Suppressor macrophage treated with lipopolysaccharide for 1 hour (primary cell): ENCODE measurements at regions not wholly inside any gene's neighbourhood (a gene's known extent, or its start where the extent isn't known, plus 50 kb on each side); places are given as distances from the start of the nearest gene placed in this dataset.
"Not testable (repeated sequence)": the region's sequence is repeated elsewhere in the genome, so short reads cannot be mapped to it uniquely, and the experiment has no call there.

Experiments
- DNase-seq, 3 donors: peaks; one replicate each; pipeline ENCODE4 v3.0.0-alpha.2; 2020 to 2022

DNA sequence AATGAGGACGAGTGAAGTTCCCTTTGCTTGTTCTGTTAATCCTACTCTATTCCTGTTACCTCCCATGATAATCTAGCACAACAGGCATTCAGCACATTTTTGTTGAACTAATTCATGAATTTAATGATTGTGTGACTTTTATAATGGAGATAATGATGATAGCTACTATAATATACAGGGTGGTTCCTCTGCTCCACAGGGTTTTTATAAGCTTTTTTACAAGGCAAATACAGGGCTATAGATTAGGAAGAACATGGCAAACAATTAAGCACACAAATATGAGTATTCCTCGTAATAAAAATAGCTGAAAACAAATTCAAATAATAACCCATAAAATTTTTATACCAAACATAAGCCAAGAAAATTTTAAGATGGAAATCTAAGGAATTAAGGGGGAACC is 145.6 kb upstream of the TMTC1 start:
- no peak for DNase-seq

DNA sequence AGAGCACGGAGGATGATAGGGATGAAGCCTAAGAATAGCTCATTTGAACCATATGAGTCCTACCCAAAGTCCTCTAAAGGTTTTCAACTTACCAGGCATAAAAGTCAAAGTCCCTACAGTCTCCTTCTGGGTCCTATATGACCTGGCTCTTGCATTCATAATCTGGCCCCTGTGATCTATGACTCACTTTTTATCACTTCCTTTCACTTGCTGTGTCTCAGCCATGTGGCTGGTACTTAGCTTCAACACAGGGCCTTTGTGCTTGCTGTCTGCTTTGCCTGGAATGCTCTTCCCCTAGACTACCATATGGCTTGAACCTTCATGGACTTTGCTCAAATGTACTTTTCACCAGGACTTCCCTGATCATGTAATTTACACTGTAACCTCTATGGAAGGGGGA is 137.6 kb upstream of the TMTC1 start:
- no peak for DNase-seq

DNA sequence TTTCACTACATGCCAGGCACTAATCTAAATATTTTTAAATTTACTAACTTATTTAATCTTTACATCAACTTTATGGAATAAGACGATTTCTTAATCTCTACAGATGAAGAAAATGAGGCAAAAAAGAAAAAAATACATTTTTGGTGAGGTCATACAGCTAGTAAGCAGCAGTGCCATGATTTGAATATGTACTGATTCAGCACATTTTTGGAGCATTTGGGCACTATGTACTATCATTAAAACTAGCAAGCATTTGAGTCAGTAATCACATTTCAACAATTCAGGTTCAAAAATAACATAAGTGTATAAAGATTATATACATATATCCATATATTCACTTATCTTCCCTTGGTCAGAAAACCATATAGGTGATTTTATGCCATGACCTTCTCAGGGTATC is 124.4 kb upstream of the TMTC1 start:
- DNase-seq: no peak

DNA sequence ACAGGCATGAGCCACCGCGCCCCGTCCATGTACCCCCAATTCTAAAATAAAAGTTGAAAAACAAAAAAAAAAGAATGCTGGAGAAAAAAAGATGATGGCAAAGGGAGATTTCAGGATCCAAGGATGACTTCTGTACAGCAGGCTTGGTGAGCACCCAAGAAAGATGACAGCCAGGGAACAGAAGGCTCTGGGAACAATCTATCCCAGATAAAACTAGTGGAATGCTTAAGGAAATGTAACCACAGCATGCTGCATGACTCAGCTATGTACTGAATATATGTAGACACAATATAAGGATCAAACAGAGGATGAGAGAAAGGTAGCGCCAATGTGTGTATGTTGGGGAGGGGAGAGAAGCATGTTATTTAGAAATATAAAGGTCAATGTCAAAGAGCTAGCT is 123.7 kb upstream of the TMTC1 start:
- DNase-seq: no peak

DNA sequence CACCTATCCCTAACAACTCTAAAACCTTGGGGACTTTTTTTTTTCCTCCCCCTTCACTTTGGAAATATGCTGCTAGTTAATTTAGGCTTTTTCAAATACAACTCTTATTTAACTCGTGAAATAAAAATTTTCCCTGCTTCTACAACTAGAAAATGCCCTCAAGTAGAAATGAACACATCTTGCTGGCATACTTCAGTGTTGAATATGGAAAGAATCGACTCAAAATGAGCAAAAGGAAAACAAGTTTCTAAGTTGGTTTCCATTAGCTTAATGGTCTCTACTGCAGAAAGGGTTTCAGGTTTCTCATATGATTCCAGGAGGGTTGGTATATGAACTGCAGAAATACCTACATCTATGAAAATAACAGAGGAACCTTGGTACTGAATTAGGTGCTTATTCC is 118.3 kb upstream of the TMTC1 start:
- no peak for DNase-seq

DNA sequence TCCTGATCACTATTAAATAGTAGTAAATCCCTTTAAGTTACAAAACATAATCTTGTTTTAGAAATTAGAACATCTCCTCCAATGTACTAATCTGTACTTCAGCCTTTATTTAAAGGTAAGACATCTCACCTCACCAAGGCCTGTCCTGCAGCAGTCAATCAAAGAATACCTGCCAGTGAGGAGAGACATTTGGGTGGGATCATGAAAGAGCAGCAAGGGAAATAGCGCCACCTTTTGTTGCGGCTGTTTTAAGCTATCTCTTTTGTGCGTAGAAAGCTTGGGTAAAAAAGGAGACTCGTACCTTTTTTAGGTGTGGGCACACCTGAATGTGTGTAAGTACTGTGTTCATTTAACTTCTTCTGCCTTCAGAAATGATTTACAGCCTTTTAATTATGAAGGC is 117.8 kb upstream of the TMTC1 start:
- no peak for DNase-seq

DNA sequence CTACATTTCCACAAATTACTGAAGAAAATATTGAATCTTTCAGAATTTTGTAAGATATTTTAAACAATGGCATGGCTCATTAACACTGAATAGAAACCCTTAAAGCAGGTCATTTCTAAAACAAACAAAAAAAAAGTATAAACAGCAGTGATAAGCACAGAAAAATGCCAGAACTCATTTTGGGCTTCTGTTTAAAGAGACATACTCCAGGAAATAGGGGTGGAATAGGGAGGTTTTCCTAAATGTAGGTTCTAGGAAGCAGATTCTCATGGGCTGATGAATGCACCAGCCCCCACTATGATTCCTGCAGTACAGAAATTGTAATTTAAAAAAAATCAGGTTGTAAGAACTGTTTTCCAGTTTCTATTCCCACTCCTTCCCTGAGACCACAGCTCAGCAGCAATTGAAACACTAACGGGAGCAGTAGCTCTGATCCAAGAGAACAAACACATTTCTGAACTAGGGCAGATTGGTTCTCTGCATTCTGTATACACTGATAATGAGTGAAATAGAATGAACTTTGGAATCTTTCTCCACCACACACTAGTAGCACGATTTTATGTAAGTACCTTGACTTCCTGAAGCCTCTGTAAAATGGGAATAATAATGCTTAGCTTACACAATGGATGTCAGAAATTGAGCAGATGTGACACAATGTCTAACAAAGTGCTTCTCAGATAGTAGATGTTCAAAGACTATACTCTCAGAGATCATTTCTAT is 115.6 kb upstream of the TMTC1 start:
- no peak for DNase-seq

DNA sequence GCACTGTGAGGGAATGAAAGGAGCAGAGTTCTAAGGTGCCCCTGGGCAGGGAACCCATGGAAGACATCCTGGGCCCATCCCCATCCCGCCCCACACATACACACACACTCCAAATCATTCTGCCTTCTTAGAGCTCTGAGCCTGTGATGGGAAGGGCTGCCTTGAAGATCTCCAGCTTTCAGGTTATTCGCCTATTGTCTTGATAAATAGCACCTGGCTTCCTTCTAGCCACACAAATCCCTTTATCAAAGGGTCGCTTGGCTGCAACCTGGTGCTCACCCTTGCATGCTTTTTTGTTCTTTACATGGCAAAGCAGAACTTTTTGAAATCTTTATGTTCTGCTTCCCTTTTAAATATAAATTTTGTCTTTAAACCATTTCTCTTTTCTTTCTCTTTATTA is 112.2 kb upstream of the TMTC1 start:
- no peak for DNase-seq

DNA sequence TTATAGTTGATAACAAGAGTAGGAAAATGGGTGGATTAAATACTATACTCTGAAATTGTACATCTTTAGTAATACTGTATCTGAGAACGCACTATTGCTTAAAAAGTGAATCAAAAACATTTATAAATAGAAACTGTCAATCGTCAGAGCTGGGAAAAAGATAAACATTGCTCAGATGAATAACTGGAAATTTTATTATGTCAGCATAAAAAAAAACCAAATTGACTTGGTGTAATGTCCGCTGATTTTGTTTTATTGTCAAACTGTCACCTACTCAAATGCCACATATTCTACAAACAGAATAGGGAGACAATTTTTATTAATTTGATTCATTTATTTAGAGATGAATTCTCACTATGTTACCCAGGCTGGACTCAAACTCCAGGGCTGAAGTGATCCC is 109.3 kb upstream of the TMTC1 start:
- no peak for DNase-seq

DNA sequence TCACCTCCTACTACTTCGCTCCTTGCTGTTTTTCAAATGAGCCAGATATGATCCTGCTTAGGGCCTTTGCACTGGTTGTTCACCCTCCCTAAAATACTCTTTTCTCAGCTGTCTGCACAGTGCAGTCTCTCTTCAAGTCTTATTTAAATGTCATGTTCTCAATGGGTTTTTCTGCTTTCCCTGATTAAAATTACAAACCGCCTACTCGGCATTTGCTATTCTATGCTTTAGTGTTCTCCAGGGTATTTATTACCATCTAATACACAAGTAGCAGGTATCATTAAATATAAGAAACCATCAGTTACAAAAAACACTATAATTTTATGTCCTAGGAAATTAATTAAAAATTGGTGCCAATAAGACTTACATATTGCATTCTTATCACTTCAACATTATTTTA is 108.0 kb upstream of the TMTC1 start:
- DNase-seq: no peak

DNA sequence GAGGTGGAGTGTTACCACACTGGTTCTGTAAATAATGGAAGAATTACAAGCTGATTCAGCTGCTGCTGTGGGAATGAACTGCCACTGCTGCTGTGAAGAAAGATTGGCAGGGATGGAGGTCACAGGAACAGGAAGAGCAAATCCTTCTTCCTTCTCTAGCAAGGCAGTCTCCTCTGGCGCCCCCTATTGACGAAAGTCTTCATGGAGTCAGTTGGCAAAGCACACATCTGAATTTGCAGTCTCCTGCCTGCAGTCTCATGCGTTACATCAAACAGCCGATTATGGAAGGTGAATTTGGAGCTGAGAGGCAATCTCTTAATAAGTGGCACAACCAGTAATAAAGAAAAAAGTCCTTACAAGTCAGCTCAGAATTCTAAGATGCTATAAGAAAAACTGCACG is 106.0 kb upstream of the TMTC1 start:
- peak; percentile 50 to 72 (median 61) for DNase-seq

DNA sequence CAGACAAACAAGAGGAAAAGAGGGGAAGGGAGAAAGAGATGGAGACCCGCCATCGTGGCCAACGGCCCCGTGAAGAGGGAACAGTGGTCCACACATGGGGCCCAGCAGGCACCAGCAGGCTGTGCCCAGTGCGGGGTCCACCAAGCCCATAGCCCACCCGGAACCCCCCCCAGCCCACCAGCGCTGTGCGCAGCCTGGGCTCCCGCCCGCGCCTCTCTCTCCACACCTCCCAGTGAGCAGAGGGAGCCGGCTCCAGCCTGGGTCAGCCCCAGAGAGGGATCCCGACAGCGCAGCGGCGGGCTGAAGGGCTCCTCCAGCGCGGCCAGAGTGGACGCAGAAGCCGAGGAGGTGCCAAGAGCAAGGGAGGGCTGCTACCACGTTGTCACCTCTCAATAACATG is 105.0 kb upstream of the TMTC1 start:
- no peak for DNase-seq

DNA sequence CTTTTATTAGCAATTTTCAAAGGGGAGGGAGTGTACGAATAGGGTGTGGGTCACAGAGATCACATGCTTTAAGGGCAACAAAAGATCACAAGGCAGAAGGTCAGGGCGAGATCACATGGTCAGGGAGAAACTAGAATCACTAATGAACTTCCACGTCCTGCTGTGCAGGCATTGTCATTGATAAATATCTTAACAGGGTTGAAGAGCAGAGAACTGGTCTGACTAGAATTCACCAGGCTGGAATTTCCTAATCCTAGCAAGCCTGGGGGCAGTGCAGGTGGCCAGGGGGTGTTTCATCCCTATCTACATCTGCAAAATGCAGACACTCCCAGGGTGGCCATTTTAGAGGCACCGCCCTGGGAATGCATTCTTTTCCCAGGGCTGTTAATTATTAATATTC is 101.2 kb upstream of the TMTC1 start:
- DNase-seq: not testable (repeated sequence)

DNA sequence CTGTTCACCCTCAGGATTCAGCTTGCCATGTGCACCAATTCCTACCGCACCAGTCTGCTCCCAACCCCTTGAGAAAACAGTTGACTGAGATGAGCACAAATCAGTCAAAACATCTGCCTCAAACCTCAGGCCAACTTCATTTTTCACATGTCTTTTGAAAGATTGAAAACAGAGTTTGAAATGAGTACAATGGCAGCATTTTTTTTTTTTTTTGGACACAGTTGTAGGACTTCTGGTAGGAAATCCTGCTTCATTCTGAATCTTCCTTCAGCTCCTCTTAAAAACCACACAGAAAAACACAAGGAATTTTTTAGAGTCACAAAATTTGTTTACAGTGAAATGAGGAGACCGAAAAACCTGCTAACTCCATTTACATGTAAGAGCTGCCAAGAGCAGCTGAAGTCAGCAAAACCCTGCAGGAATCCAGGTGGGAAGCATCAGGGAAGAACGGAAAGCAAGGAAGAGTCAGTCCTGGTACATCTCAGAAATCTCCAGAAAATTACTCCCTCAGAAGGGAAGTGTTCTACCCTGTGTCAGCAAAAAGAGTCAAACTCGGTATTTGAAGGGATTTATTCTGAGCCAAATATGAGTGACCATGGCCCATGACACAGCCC is 100.3 kb upstream of the TMTC1 start:
- no peak for DNase-seq

DNA sequence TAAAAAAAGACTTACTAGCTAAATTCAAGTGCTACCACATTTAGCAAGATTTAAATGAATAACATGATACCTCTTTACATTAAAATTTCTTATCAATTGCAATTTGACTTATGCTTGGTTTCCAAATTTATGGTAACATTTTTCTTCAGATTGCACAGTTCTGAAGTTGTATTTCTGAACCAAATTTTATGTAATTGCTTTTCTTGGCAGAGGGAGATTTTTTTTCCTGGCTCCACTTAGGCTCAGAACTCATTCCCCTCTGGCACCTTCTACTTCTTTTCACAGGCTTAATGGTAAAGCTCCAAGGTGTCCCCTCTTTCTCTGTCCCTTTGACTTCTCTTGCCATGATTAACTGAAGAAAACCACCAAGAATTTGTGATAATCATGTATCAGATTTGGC is 99.8 kb upstream of the TMTC1 start:
- DNase-seq: no peak

DNA sequence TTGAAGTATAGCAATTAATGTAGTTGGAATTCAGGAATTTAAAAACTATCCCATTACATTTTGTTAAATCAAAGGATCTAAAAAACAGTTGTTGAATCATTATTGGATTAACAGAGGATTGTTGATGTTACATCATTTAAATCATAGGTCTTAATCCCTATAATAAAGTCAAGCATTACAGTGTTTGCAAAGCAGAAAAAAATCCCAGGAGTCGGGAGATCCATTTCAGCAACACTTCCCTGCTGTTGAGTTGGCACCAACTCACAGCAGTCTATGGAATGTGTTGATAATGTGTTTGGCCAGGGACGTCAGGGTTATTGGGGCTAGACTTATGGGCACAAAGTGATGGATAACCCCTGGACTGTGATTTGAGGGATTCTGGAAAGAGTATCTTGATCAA is 99.1 kb upstream of the TMTC1 start:
- DNase-seq: no peak

DNA sequence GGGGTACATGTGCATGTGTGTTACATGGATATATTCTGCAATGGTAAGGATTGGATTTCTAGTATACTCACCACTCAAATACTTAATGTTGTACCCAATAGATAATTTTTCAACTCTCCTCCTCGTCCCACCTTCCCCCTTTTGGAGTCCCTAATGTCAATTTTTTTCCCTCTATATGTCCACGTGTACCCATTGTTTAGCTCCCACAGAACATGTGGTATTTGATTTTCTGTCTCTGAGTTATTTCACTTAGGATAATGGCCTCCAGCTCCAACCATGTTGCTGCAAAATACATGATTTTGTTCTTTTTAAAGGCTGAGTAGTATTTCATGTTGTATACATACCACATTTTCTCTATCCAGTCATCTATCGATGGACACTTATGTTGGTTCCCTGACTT is 97.2 kb upstream of the TMTC1 start:
- no peak for DNase-seq

DNA sequence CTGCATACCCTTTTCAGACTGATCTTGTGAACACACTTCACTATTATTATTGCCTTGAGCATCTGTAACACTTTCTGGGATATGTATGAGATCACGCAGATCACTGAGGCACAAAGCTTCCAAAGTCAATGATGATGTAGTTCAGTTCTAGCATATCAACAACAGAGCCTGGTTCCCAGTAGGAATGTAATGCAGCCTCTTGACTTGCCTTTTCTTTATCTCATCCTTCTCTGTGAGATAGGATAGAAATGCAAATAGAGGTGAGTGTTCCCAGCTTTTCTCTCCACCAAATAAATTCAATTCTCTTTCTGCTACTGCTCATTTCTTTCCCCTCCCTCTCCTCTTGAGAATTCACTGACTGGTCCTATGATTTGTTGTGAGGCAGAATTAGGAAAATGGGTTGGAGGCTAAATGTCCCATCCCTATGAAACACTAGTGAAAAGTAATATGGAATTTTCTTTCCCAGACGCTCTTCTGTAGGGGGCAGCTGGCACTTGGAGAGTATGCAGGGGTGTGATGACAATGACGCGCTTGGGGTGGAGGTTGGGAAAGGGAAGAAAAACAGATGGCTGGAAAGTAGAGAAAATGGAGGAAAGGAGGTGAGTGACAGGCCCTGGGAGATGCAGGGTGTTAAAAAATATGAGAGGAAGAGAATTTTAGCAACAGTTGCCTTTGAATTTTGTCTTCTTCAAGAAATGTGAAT is 96.0 kb upstream of the TMTC1 start:
- DNase-seq: no peak

DNA sequence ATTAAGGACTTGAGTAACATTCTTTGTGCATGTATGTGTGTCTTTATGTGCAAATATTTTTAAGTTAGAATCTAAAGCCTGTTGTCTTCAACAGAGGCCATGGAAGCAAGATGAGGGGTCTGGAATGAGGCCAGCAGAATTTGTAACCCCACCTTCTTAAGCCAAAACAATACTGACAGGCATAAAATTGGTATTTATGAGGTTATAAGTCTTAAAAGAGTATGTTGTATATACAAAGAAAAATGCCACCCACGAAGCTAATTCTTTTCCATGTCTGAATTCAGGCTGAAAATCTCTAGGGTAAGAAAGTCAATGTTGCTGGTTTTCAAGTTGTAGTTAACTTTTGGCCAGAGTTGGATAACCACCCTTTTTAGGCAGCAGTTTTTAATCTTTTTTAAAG is 86.2 kb upstream of the TMTC1 start:
- DNase-seq: no peak

DNA sequence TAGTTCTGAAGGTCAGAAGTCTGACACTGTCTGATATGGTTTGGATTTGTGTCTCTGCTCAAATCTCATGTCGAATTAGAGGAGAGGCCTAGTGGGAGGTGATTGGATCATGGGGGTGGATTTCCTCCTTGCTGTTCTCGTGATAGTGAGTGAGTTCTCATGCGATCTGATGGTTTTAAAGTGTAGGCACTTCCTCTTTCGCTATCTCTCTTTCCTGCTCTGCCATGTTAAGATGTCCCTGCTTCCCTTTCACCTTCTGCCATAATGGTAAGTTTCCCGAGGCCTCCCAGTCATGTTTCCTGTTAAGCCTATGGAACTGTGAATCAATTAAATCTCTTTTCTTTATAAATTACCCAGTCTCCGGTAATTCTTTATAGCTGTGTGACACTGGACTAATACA is 84.1 kb upstream of the TMTC1 start:
- no peak for DNase-seq

DNA sequence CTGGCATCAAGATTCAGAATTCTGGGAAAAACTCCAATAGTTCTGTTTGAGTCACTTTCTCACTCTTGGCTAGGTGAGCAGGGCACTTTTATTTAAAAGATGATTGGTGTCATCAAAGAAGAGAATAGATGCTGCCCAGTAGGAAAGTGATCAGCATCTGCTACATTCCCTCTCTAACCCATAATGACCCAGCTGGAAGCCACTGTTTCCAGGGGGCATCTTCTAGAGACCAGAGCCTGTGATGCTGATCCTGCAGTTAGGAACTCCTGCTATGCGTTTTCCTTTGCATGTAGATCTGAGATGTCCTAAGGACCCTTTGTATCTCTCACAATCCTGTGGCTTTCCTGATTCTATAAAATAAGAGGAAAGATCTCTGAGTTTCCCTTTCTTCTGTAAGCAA is 79.9 kb upstream of the TMTC1 start:
- DNase-seq: no peak

DNA sequence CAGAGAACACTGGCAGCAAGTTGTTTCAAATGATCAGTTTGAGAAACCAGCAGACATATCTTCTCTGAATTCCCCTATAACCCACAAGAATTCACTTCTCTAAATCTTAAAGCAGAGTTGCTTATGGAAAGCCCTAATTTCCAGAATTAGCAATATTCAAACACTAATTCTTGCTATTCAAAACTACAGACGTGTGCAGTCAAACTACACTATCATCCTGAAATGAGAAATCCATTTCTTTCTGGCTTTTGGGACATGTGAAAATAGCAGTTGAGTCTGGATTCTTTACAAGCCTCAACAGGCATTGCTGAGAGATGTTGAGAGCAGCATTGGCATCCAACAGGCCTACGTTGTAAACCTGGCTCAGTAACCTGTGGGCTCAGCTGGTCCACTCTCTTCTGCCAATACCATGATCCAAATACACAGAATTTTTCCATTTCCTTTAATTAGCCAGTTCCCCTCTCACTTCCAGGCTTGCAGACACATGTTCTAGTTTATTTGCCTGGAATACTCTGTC is 74.6 kb upstream of the TMTC1 start:
- DNase-seq: no peak

DNA sequence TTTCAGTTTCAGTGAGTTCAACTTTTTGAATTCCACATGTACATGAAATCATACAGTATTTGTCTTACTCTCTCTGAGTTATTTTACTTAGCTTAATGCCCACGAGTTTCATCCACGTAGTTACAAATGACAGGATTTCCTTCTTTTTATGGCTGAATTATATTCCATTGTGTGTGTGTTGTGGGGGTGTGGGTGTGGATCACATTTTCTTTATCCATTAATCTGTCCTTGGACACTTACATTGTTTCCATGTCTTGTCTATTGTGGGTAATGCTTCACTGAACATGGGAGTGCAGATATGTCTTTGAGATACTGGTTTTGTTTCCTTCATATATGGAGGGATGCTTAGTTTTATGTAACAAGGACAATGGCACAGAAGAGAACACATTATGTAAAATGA is 63.5 kb upstream of the TMTC1 start:
- DNase-seq: no peak

DNA sequence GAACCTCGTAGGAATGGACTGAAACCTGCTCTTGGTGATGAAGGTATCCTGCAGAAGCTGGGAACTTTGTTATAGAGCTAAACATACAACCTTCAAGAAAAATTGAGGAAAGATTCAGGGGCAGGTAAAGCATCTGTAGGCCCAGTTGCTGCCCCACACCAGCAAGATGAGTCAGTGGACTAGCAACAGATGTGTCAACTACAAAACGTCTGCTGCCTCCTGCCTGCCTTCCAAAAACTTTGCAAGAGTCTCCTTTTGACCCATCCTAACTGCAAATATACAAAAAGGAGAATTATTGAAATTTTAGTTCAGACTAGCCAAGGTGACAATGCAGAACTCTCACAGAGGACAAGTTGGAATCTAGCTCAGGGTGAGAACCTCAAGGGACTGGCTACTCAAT is 60.9 kb upstream of the TMTC1 start:
- no peak for DNase-seq
